ENCODE measurements at regions not wholly inside any gene's neighbourhood (a gene's known extent, or its start where the extent isn't known, plus 50 kb on each side); places are given as distances from the start of the nearest gene placed in this dataset.

DNA sequence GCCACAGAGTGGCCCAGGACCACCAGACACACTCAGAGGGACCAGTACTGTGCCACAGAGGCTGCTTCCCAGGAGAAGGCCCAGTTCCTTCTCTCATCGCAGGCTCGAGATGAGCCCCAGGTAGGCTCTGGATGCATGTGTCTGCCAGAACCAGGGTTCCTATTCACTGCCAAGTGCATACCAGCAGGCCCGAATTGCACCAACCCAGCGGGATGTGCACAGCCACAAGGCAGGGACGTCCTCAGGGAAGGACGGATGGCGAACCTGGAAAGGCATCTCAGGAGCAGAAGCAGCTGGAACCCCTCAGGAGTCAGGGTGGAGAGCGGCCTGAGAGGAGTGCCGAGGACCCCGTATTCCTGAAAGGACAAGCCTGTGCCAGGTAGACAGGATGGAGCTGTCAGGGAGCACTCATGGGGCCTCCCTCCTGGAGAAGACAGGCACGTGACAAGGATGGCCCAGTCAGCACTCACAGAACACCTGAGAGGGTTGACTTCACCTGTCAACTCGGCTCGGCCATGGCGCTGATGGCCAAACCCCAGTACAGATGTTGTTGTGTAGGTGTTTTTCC lies 73.7 kb downstream of the PTGR3 start:
- no peak for DNase-seq (ENCODE audit: low read depth)

DNA sequence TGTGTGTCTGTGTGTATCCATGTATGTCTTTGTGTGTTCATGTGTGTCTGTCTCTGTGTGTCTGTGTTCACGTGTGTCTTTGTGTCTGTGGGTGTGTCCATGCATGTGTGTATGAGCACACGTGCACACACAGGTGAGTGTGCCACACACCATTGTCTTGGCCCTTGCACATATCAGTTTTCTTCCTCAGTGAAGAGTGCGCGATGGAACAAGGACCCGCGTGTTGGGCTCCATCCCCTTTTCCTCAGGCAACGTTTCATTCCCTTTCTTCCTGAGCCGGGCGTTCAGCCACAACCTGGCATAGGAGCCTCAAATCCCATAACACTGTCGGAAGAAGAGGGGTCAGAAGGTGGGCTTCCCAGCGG lies 74.3 kb downstream of the PTGR3 start:
- no peak overlapping the region for H3K4me3 ChIP-seq (ENCODE audit: low read length)
- DNase-seq (ENCODE audit: low read depth), result no peak
- TF ChIP-seq, protein P1, sequence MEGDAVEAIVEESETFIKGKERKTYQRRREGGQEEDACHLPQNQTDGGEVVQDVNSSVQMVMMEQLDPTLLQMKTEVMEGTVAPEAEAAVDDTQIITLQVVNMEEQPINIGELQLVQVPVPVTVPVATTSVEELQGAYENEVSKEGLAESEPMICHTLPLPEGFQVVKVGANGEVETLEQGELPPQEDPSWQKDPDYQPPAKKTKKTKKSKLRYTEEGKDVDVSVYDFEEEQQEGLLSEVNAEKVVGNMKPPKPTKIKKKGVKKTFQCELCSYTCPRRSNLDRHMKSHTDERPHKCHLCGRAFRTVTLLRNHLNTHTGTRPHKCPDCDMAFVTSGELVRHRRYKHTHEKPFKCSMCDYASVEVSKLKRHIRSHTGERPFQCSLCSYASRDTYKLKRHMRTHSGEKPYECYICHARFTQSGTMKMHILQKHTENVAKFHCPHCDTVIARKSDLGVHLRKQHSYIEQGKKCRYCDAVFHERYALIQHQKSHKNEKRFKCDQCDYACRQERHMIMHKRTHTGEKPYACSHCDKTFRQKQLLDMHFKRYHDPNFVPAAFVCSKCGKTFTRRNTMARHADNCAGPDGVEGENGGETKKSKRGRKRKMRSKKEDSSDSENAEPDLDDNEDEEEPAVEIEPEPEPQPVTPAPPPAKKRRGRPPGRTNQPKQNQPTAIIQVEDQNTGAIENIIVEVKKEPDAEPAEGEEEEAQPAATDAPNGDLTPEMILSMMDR (conservative IDR thresholded peaks at IDR 0.05; ENCODE audit: low read length), result no peak

More for the DNA sequence above, 73.7 kb downstream of the PTGR3 start:
- H3K4me3 ChIP-seq (ENCODE audit: low read length), result no peak overlapping the region
- TF ChIP-seq, protein P1 (conservative IDR thresholded peaks at IDR 0.05; ENCODE audit: low read length), result no peak

GRCh38 chr18:75133721-75134610 lies 75.0 kb downstream of the PTGR3 start:
- TF ChIP-seq, protein P1 (conservative IDR thresholded peaks at IDR 0.05; ENCODE audit: low read length), result no peak
- DNase-seq (ENCODE audit: low read depth), result no peak
- H3K4me3 ChIP-seq (ENCODE audit: low read length), result no peak overlapping the region

GRCh38 chr18:75132931-75133525 lies 75.9 kb downstream of the PTGR3 start:
- DNase-seq (ENCODE audit: low read depth), result no peak
- H3K4me3 ChIP-seq (ENCODE audit: low read length), result no peak overlapping the region
- TF ChIP-seq, protein P1 (conservative IDR thresholded peaks at IDR 0.05; ENCODE audit: low read length), result no peak

GRCh38 chr18:75132098-75132870 lies 76.7 kb downstream of the PTGR3 start:
- TF ChIP-seq, protein P1 (conservative IDR thresholded peaks at IDR 0.05; ENCODE audit: low read length), result no peak
- DNase-seq (ENCODE audit: low read depth), result no peak
- no peak overlapping the region for H3K4me3 ChIP-seq (ENCODE audit: low read length)

DNA sequence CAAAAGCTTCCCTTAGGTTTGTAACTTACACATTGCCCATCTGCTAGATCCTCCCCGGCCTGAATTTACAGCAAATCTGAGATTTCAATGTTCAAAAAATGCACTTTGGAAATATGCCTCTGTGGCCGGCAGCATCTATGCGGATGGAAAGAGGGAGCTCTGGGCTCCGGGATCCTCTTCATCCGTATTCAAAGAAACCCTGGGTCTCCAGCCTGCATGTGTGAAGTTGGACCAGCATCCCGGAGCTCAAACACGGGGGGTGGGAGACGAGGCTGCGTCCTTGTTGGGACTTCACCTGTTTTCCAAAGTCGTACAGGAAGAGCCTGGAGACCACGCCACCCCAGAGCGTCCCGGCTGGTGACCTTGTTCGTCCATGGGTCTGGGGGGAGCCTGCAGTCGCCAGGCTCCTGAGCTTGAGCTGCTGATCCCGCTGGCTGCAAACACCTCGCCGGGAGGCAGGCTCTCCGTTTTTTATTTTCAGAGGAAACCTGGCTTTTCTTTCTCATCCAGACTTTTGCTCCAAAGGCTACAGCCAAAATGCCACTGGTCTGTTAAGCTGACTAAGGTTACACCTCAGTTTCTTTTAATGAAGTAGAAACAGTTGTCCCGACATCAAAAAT lies 77.4 kb downstream of the PTGR3 start:
- peak overlapping the region; percentile 27 for H3K4me3 ChIP-seq (ENCODE audit: low read length)
- TF ChIP-seq, protein P1 (conservative IDR thresholded peaks at IDR 0.05; ENCODE audit: low read length), result no peak
- DNase-seq (ENCODE audit: low read depth), result no peak
